Lower lobe of right lung (tissue), 2 donors: ENCODE measurements at regions not wholly inside any gene's neighbourhood (a gene's known extent, or its start where the extent isn't known, plus 50 kb on each side); places are given as distances from the start of the nearest gene placed in this dataset.

ENCODE experiments used
- ATAC-seq, 2 donors: fragments of 200-7000 bp; cut with Tn5 transposase; one replicate each; pipeline ENCODE4 v1.9.1; 2020 to 2022; ENCODE audit warnings: mild to moderate bottlenecking in 2 of 2, moderate library complexity in 2 of 2
- DNase-seq: peaks from one replicate; pipeline ENCODE4 v3.0.0-alpha.2; 2020
- H3K27ac ChIP-seq: fragments of 200-600 bp; one replicate; pipeline ENCODE4 v1.8.0; 2022
- H3K27me3 ChIP-seq: fragments of 200-600 bp; one replicate; pipeline ENCODE4 v1.8.0; 2022; ENCODE audit warnings: low read depth
- H3K36me3 ChIP-seq: fragments of 200-600 bp; one replicate; pipeline ENCODE4 v1.8.0; 2022; ENCODE audit warnings: mild to moderate bottlenecking
- H3K4me1 ChIP-seq: fragments of 200-600 bp; one replicate; pipeline ENCODE4 v1.8.0; 2022
- H3K4me3 ChIP-seq: fragments of 200-600 bp; one replicate; pipeline ENCODE4 v1.8.0; 2022; ENCODE audit warnings: mild to moderate bottlenecking
- H3K9me3 ChIP-seq: fragments of 200-600 bp; one replicate; pipeline ENCODE4 v1.8.0; 2022
- CTCF ChIP-seq: fragments of 200-600 bp; IDR thresholded peaks from one replicate; pipeline ENCODE4 v1.8.0; 2022; ENCODE audit warnings: antibody characterized with exemption, mild to moderate bottlenecking
- intact Hi-C: fragments of 100-400 bp; cut with DNase I; formaldehyde crosslinking; loops from one replicate; pipeline ENCODE4 v1.11.0; 2022
- donor health status: DM: no; HTN: yes; CAD: no; lungs with severe emphysema.

- no peaks in the 10 kb centered on the region for H3K9me3 ChIP-seq
- H3K27ac ChIP-seq = no peak overlapping the region
- H3K4me3 ChIP-seq = peak overlapping the region; percentile 33
- H3K27me3 ChIP-seq = no peaks in the 10 kb centered on the region
- peak; percentile 90 for TF ChIP-seq CTCF
- DNase-seq = peak; percentile 55
- no peaks in the 10 kb centered on the region for H3K4me1 ChIP-seq
- intact Hi-C loops = loop anchor here (10.0 kb wide), 1 partner anchor 255 kb away; no protein-coding TSS in a partner anchor
- no peaks in the 10 kb centered on the region for H3K36me3 ChIP-seq
- ATAC-seq = peak; percentile 77 to 82
These were observed 55.1 kb downstream of the CYCS start for GRCh38 chr7:25069900-25070443.

- Histone ChIP-seq H3K36me3 (no peaks in the 10 kb centered on the region), H3K9me3 (no peaks in the 10 kb centered on the region), H3K27me3 (no peaks in the 10 kb centered on the region), H3K27ac (no peak overlapping the region), H3K4me1 (no peaks in the 10 kb centered on the region), H3K4me3 (no peak overlapping the region)
- intact Hi-C loops = loop anchor here (10.0 kb wide), 1 partner anchor 254 kb away; no protein-coding TSS in a partner anchor
- TF ChIP-seq CTCF = no peak
- DNase-seq (no peak), ATAC-seq (peak in 1 of 2 donors; percentile 17)
These were observed 56.4 kb downstream of the CYCS start for GRCh38 chr7:25068502-25069213.

GRCh38 chr7:25067726-25068501, 57.1 kb downstream of the CYCS start:
- no peak for ATAC-seq
- no peaks in the 10 kb centered on the region for H3K4me1 ChIP-seq
- no peaks in the 10 kb centered on the region for H3K36me3 ChIP-seq
- H3K27ac ChIP-seq = no peak overlapping the region
- intact Hi-C loops = loop anchor here (10.0 kb wide), 1 partner anchor 253 kb away; no protein-coding TSS in a partner anchor
- no peak for TF ChIP-seq CTCF
- no peak overlapping the region for H3K4me3 ChIP-seq
- no peaks in the 10 kb centered on the region for H3K27me3 ChIP-seq
- DNase-seq = no peak
- no peaks in the 10 kb centered on the region for H3K9me3 ChIP-seq

GRCh38 chr7:25066253-25066652, 58.8 kb downstream of the CYCS start:
- no peak for TF ChIP-seq CTCF
- intact Hi-C loops = loop anchor here (10.0 kb wide), 1 partner anchor 251 kb away; no protein-coding TSS in a partner anchor
- no peaks in the 10 kb centered on the region for H3K9me3 ChIP-seq
- H3K27ac ChIP-seq = no peak overlapping the region
- no peaks in the 10 kb centered on the region for H3K27me3 ChIP-seq
- DNase-seq = no peak
- ATAC-seq = no peak
- no peak overlapping the region for H3K4me3 ChIP-seq
- no peaks in the 10 kb centered on the region for H3K4me1 ChIP-seq
- no peaks in the 10 kb centered on the region for H3K36me3 ChIP-seq

GRCh38 chr7:25062380-25062779, 62.7 kb downstream of the CYCS start:
- Histone ChIP-seq H3K4me1 (no peaks in the 10 kb centered on the region), H3K36me3 (no peaks in the 10 kb centered on the region), H3K27me3 (no peaks in the 10 kb centered on the region), H3K9me3 (no peaks in the 10 kb centered on the region), H3K27ac (no peak overlapping the region), H3K4me3 (no peak overlapping the region)
- ATAC-seq (no peak), DNase-seq (no peak)
- TF ChIP-seq CTCF = no peak
- intact Hi-C loops = loop anchor here (10.0 kb wide), 1 partner anchor 248 kb away; no protein-coding TSS in a partner anchor
